ENCODE measurements at regions not wholly inside any gene's neighbourhood (a gene's known extent, or its start where the extent isn't known, plus 50 kb on each side); places are given as distances from the start of the nearest gene placed in this dataset.

GRCh38 chr5:6225121-6225607 lies 153.2 kb downstream of the MED10 start:
- Histone ChIP-seq H3K27ac (ENCODE audit: poor library complexity, severe bottlenecking) (no peak overlapping the region), H3K9me3 (ENCODE audit: severe bottlenecking) (no peaks in the 10 kb centered on the region), H3K36me3 (ENCODE audit: low read depth) (no peaks in the 10 kb centered on the region), H3K4me1 (ENCODE audit: insufficient read depth, poor library complexity, severe bottlenecking) (peaks cover 12% of the 10 kb centered on the region), H3K27me3 (ENCODE audit: insufficient read depth, poor library complexity, severe bottlenecking) (no peaks in the 10 kb centered on the region), H3K4me3 (ENCODE audit: severe bottlenecking) (no peak overlapping the region)
- DNase-seq (ENCODE audit: low spot score) = no peak
- ATAC-seq (ENCODE audit: low read depth) = no peak
- TF ChIP-seq CTCF (IDR thresholded peaks at IDR 0.05; ENCODE audit: poor library complexity, severe bottlenecking) = no peak

- H3K27me3 ChIP-seq (ENCODE audit: insufficient read depth, poor library complexity, severe bottlenecking) = no peaks in the 10 kb centered on the region
- no peak for ATAC-seq (ENCODE audit: low read depth)
- H3K4me1 ChIP-seq (ENCODE audit: insufficient read depth, poor library complexity, severe bottlenecking) = peaks cover 12% of the 10 kb centered on the region
- no peak for TF ChIP-seq CTCF (IDR thresholded peaks at IDR 0.05; ENCODE audit: poor library complexity, severe bottlenecking)
- no peak overlapping the region for H3K27ac ChIP-seq (ENCODE audit: poor library complexity, severe bottlenecking)
- no peaks in the 10 kb centered on the region for H3K36me3 ChIP-seq (ENCODE audit: low read depth)
- DNase-seq (ENCODE audit: low spot score) = no peak
- no peak overlapping the region for H3K4me3 ChIP-seq (ENCODE audit: severe bottlenecking)
- H3K9me3 ChIP-seq (ENCODE audit: severe bottlenecking) = no peaks in the 10 kb centered on the region
Measured at GRCh38 chr5:6224406-6224805, 153.9 kb downstream of the MED10 start.

GRCh38 chr5:6222899-6223298 lies 155.4 kb downstream of the MED10 start:
- DNase-seq (ENCODE audit: low spot score) (no peak), ATAC-seq (ENCODE audit: low read depth) (no peak)
- Histone ChIP-seq H3K27me3 (ENCODE audit: insufficient read depth, poor library complexity, severe bottlenecking) (no peaks in the 10 kb centered on the region), H3K9me3 (ENCODE audit: severe bottlenecking) (no peaks in the 10 kb centered on the region), H3K4me1 (ENCODE audit: insufficient read depth, poor library complexity, severe bottlenecking) (no peaks in the 10 kb centered on the region), H3K36me3 (ENCODE audit: low read depth) (no peaks in the 10 kb centered on the region), H3K27ac (ENCODE audit: poor library complexity, severe bottlenecking) (no peak overlapping the region), H3K4me3 (ENCODE audit: severe bottlenecking) (no peak overlapping the region)
- TF ChIP-seq CTCF (IDR thresholded peaks at IDR 0.05; ENCODE audit: poor library complexity, severe bottlenecking) = no peak

GRCh38 chr5:6222121-6222520 lies 156.2 kb downstream of the MED10 start:
- H3K27ac ChIP-seq (ENCODE audit: poor library complexity, severe bottlenecking) = no peak overlapping the region
- no peak overlapping the region for H3K4me3 ChIP-seq (ENCODE audit: severe bottlenecking)
- H3K36me3 ChIP-seq (ENCODE audit: low read depth) = no peaks in the 10 kb centered on the region
- no peaks in the 10 kb centered on the region for H3K27me3 ChIP-seq (ENCODE audit: insufficient read depth, poor library complexity, severe bottlenecking)
- no peak for TF ChIP-seq CTCF (IDR thresholded peaks at IDR 0.05; ENCODE audit: poor library complexity, severe bottlenecking)
- H3K9me3 ChIP-seq (ENCODE audit: severe bottlenecking) = no peaks in the 10 kb centered on the region
- H3K4me1 ChIP-seq (ENCODE audit: insufficient read depth, poor library complexity, severe bottlenecking) = no peaks in the 10 kb centered on the region
- no peak for ATAC-seq (ENCODE audit: low read depth)
- no peak for DNase-seq (ENCODE audit: low spot score)

- Histone ChIP-seq H3K9me3 (ENCODE audit: severe bottlenecking) (no peaks in the 10 kb centered on the region), H3K27me3 (ENCODE audit: insufficient read depth, poor library complexity, severe bottlenecking) (no peaks in the 10 kb centered on the region), H3K27ac (ENCODE audit: poor library complexity, severe bottlenecking) (no peak overlapping the region), H3K36me3 (ENCODE audit: low read depth) (no peaks in the 10 kb centered on the region), H3K4me1 (ENCODE audit: insufficient read depth, poor library complexity, severe bottlenecking) (no peaks in the 10 kb centered on the region), H3K4me3 (ENCODE audit: severe bottlenecking) (no peak overlapping the region)
- ATAC-seq (ENCODE audit: low read depth) (no peak), DNase-seq (ENCODE audit: low spot score) (no peak)
- no peak for TF ChIP-seq CTCF (IDR thresholded peaks at IDR 0.05; ENCODE audit: poor library complexity, severe bottlenecking)
Measured at GRCh38 chr5:6221141-6221626, 157.2 kb downstream of the MED10 start.
